ENCODE measurements at regions not wholly inside any gene's neighbourhood (a gene's known extent, or its start where the extent isn't known, plus 50 kb on each side); places are given as distances from the start of the nearest gene placed in this dataset.

DNA sequence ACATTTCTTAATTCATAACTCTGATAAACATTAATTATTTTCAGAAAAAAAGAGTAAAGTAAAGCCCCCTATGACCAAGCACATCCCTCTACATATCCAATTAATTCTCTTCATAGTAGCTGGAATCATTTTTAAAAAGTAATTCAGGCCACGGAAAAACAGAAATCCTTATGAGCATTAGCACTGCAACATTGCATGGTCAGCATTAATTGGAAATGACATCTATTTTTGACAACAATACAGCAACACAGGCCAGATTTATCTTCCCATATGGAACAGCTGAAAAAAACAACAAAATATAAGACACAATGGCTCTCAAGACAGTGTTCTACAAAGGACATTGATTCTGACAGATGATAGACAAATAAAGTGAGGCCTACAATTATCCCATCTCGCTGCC lies 236.6 kb downstream of the TMA16 start:
- no peak for TF ChIP-seq CTCF (IDR thresholded peaks at IDR 0.05)
- TF ChIP-seq EZH2 (IDR thresholded peaks at IDR 0.05) = no peak
- TF ChIP-seq EZH2phosphoT487 (IDR thresholded peaks at IDR 0.05) = no peak
